ENCODE measurements at regions not wholly inside any gene's neighbourhood (a gene's known extent, or its start where the extent isn't known, plus 50 kb on each side); places are given as distances from the start of the nearest gene placed in this dataset.

GRCh38 chr2:217398101-217398500 lies 538.2 kb upstream of the TNP1 start:
- Histone ChIP-seq H4K20me1 (ENCODE audit: control insufficient read depth, insufficient read depth) (no peaks in the 10 kb centered on the region), H3K36me3 (ENCODE audit: control insufficient read depth in 2 of 2, insufficient read depth in 2 of 2, low read length in 1 of 2) (no peaks in the 10 kb centered on the region), H3K27me3 (replicated peaks in 1 of 2; ENCODE audit: control insufficient read depth in 2 of 2, insufficient read depth in 2 of 2, low read length in 1 of 2) (no peaks in the 10 kb centered on the region), H3K27ac (ENCODE audit: control insufficient read depth, insufficient read depth) (no peak overlapping the region), H3K9ac (ENCODE audit: control insufficient read depth, insufficient read depth, low read length) (no peak overlapping the region), H3K79me2 (ENCODE audit: control insufficient read depth, insufficient read depth, low read length) (no peaks in the 10 kb centered on the region), H3K4me3 (no peak overlapping the region), H3K4me1 (ENCODE audit: control insufficient read depth, insufficient read depth, low read length) (no peaks in the 10 kb centered on the region), H3K4me2 (ENCODE audit: control insufficient read depth, insufficient read depth) (no peak overlapping the region), H3K9me3 (replicated peaks; ENCODE audit: control insufficient read depth, insufficient read depth, low read length) (no peaks in the 10 kb centered on the region; the same call in 2 of the 3 replicates), H2AFZ (ENCODE audit: control insufficient read depth, low read depth, low read length) (no peak overlapping the region)
- ATAC-seq (no peak), FAIRE-seq (no peak), DNase-seq (ENCODE audit: low read depth, low spot score) (no peak)
- no TSS peak for BruUV-seq (replicated peaks)
- WGBS (ENCODE audit: insufficient coverage, insufficient replicate concordance, low lambda C conversion rate, missing lambda C conversion rate): 34% methylated on average over 7 of the region's 7 CpGs
- SMC1A ChIA-PET (ENCODE audit: uncharacterized antibody, unreplicated experiment): no interaction called here
- intact Hi-C loops (cut with micrococcal nuclease; ENCODE audit: unreplicated experiment) (no loop called here), in situ Hi-C loops (cut with MboI) (no loop called here)
- POLR2A ChIA-PET: no interaction called here
- no peak for TF ChIP-seq ZNF384 (IDR thresholded peaks at IDR 0.05; ENCODE audit: borderline replicate concordance, low read depth, low read length)
- no peak for TF ChIP-seq ZNF687 (IDR thresholded peaks at IDR 0.05)
- TF ChIP-seq IRF3 (IDR thresholded peaks at IDR 0.05): no peak
- no peak for TF ChIP-seq BACH1 (IDR thresholded peaks at IDR 0.05; ENCODE audit: borderline replicate concordance)
- TF ChIP-seq MXI1 (IDR thresholded peaks at IDR 0.05; ENCODE audit: low read depth, low read length): no peak
- TF ChIP-seq LARP7 (IDR thresholded peaks at IDR 0.05): no peak
- no peak for TF ChIP-seq USF1 (IDR thresholded peaks at IDR 0.05; ENCODE audit: borderline replicate concordance, extremely low read length, insufficient read depth, low read depth, low read length)
- no peak for TF ChIP-seq NBN (IDR thresholded peaks at IDR 0.05)
- TF ChIP-seq STAT1 (conservative IDR thresholded peaks at IDR 0.05): no peak
- TF ChIP-seq GATAD2B (conservative IDR thresholded peaks at IDR 0.05; ENCODE audit: low read depth): no peak
- TF ChIP-seq MYC (IDR thresholded peaks at IDR 0.05; ENCODE audit: insufficient read depth, insufficient read length, insufficient replicate concordance, low read length, severe bottlenecking): no peak
- no peak for TF ChIP-seq NFYA (IDR thresholded peaks at IDR 0.05; ENCODE audit: borderline replicate concordance, low read depth, low read length)
- CTCF ChIA-PET: no interaction called here
- RAD21 ChIA-PET (ENCODE audit: unreplicated experiment): no interaction called here

Measured in GM12878 (cell line).